Effector memory CD4-positive, alpha-beta T cell (primary cell): ENCODE measurements at regions not wholly inside any gene's neighbourhood (a gene's known extent, or its start where the extent isn't known, plus 50 kb on each side); places are given as distances from the start of the nearest gene placed in this dataset.

Experiments used
- DNase-seq, 3 donors: peaks; one replicate each; pipeline ENCODE4 v3.0.0-alpha.2; 2020
- H3K27ac ChIP-seq: 2 replicates; pipeline ENCODE4 v1.7.0; 2013; ENCODE audit warnings: mild to moderate bottlenecking, low read length, moderate library complexity; ENCODE audit not compliant: insufficient read depth, poor library complexity, severe bottlenecking
- H3K27me3 ChIP-seq: replicated peaks from 2 replicates; pipeline ENCODE4 v1.7.0; 2013; ENCODE audit warnings: mild to moderate bottlenecking, low read length; ENCODE audit not compliant: insufficient read depth, control insufficient read depth, poor library complexity, severe bottlenecking
- H3K36me3 ChIP-seq: 2 replicates; pipeline ENCODE4 v1.7.0; 2013; ENCODE audit warnings: mild to moderate bottlenecking, low read length, moderate library complexity; ENCODE audit not compliant: control insufficient read depth, insufficient read depth
- H3K4me1 ChIP-seq: 2 replicates; pipeline ENCODE4 v1.7.0; 2013; ENCODE audit warnings: low read length, mild to moderate bottlenecking; ENCODE audit not compliant: control insufficient read depth, insufficient read depth, poor library complexity, severe bottlenecking
- H3K4me3 ChIP-seq: 2 replicates; pipeline ENCODE4 v1.7.0; 2013; ENCODE audit warnings: low read length, low read depth, mild to moderate bottlenecking; ENCODE audit not compliant: insufficient read depth, poor library complexity, severe bottlenecking
- H3K9me3 ChIP-seq: 2 replicates; pipeline ENCODE4 v1.7.0; 2013; ENCODE audit warnings: mild to moderate bottlenecking, low read length, moderate library complexity; ENCODE audit not compliant: control insufficient read depth

DNA sequence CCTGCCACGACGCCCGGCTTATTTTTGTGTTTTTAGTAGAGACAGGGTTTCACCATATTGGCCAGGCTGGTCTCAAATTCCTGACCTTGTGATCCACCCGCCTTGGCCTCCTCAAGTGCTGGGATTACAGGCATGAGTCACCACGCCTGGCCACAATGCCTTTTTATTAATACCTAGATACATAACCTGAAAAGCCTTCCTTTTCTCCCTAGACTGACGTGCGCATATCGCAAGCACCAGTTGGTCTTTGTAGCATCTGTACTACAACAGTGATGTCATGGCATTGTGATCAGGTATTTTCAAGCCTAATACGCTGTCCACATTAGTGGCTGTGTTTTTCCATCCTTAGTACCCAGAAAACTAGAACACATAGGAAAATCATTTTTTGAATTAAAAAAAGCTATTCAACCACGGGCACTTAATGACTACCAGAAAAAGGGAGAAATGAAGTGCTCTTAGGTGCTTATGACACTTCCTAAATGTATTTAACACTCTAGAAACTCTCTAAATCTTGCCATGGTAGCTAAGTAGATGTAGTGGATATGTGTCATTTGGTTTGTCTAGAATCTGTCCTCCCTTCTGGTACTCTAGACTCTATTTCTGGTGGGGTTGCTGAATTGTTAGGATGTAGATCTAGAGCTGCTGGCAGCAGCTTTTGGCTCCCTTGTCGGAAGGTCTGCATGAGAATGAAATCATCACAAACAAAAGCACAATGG lies 707.8 kb downstream of the STIM2 start:
- no peak for DNase-seq
- Histone ChIP-seq H3K27me3 (no peaks in the 10 kb centered on the region), H3K27ac (no peak overlapping the region), H3K9me3 (no peaks in the 10 kb centered on the region), H3K36me3 (no peaks in the 10 kb centered on the region), H3K4me3 (no peak overlapping the region), H3K4me1 (no peaks in the 10 kb centered on the region)

- H3K27me3 ChIP-seq: no peaks in the 10 kb centered on the region
- no peaks in the 10 kb centered on the region for H3K9me3 ChIP-seq
Measured at GRCh38 chr4:27568952-27569319, 708.3 kb downstream of the STIM2 start.

DNA sequence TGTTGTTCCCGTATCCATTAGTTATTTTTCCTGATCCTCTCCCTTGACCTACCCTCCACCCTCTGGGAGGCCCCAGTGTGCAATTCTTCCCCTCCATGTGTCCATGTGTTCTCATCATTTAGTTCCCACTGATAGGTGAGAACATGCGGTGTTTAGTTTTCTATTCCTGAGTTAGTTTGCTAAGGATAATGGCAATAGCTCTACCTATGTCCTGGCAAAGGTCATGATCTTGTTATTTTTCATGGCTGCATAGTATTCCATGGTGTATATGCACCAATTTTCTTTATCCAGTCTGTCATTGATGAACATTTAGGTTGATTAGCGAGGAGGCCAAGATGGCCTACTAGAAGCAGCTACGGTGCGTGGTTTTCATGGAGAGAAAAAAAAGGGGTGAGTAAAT lies 714.1 kb downstream of the STIM2 start:
- DNase-seq: no peak
- Histone ChIP-seq H3K9me3 (no peaks in the 10 kb centered on the region), H3K4me3 (no peak overlapping the region), H3K27ac (no peak overlapping the region), H3K4me1 (no peaks in the 10 kb centered on the region), H3K36me3 (no peaks in the 10 kb centered on the region), H3K27me3 (no peaks in the 10 kb centered on the region)

More at GRCh38 chr4:27568952-27569319, 708.3 kb downstream of the STIM2 start:
- Histone ChIP-seq H3K36me3 (no peaks in the 10 kb centered on the region), H3K4me1 (no peaks in the 10 kb centered on the region), H3K4me3 (no peak overlapping the region), H3K27ac (no peak overlapping the region)
- no peak for DNase-seq

DNA sequence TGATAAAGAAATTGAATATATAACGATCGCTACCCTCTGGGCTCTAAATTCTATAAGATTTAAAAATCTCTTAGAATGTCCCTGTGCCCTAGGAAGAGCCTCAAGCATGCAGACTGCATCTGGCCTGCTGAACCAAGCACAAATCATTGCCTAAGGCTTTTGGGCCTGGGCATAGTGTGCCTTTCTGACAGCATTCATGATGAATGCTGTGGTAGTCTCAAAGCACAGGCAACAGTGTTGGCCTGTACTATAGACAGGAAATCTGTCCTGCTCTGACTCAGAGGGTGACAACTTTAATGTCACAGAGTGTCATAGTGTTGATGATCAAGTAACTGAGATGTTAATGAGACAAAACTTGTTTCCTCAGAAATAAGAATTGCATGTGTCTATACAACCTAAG lies 717.3 kb downstream of the STIM2 start:
- Histone ChIP-seq H3K27me3 (no peaks in the 10 kb centered on the region), H3K4me1 (no peaks in the 10 kb centered on the region), H3K4me3 (no peak overlapping the region), H3K9me3 (no peaks in the 10 kb centered on the region), H3K36me3 (no peaks in the 10 kb centered on the region), H3K27ac (no peak overlapping the region)
- DNase-seq: no peak

GRCh38 chr4:27592738-27593137 lies 732.1 kb downstream of the STIM2 start:
- Histone ChIP-seq H3K36me3 (no peaks in the 10 kb centered on the region), H3K27me3 (no peaks in the 10 kb centered on the region), H3K9me3 (no peaks in the 10 kb centered on the region), H3K27ac (no peak overlapping the region), H3K4me1 (no peaks in the 10 kb centered on the region), H3K4me3 (no peak overlapping the region)
- DNase-seq: no peak

DNA sequence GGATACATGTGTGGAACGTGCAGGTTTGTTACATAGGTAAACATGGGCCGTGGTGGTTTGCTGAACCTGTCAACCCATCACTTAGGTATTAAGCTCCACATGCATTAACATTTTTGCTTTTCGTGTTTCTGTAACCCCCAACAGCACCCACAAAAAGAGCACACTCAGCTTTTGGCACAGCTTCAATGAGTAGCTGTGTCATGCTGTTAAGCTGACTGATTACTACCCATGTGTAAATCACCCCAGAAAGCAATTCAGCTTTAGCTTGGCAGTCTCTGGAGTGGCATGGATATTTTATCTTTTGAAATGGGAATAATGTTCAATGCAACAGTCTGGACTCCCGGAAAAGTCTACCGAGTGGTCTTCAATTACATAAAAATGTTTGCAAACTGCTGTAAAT lies 734.3 kb downstream of the STIM2 start:
- H3K4me3 ChIP-seq: no peak overlapping the region
- no peaks in the 10 kb centered on the region for H3K27me3 ChIP-seq
- no peaks in the 10 kb centered on the region for H3K9me3 ChIP-seq
- H3K4me1 ChIP-seq: no peaks in the 10 kb centered on the region
- no peak for DNase-seq
- H3K27ac ChIP-seq: no peak overlapping the region
- H3K36me3 ChIP-seq: no peaks in the 10 kb centered on the region

DNA sequence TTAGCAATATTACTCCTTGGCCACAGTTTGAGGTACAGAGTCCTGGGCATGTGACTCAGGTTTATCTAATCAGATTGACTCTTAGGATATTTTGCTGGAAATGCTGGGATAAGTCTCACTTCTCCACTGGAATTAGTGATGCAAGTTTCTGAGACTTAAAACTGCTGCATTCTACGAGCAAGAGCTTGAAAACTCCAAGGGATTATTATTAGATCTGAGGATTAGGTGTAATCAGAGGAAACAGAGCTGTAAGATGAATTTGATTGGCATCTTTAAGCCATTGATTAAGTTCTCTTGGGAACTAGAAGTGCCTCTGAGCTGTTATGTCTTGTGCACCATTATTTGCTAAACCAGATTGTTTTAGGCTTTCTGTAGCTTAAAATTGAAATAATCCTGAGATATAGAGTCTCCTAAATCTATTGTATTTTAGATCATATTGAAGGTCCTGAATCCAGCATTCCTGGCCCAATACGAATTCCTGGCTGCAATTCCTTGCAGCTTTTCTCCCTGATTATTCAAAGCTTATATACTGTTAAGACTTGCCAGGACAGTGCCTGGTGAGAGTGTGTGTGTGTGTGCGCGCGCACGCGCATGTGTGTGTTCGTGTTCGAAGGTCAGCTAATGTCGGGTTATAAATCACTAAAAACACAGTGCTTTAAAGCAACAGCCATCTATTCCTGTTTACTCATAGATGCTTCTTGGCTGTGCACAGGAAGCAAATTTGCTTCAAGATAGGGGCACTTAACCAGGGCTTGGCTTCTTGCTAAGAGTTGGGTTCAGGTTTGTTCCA lies 735.1 kb downstream of the STIM2 start:
- no peaks in the 10 kb centered on the region for H3K27me3 ChIP-seq

GRCh38 chr4:27602172-27602571 lies 741.5 kb downstream of the STIM2 start:
- no peak overlapping the region for H3K4me3 ChIP-seq
- no peaks in the 10 kb centered on the region for H3K27me3 ChIP-seq
- no peaks in the 10 kb centered on the region for H3K36me3 ChIP-seq
- no peaks in the 10 kb centered on the region for H3K9me3 ChIP-seq
- no peak overlapping the region for H3K27ac ChIP-seq
- H3K4me1 ChIP-seq: no peaks in the 10 kb centered on the region
- DNase-seq: no peak

More for the DNA sequence above, 735.1 kb downstream of the STIM2 start:
- no peak for DNase-seq
- H3K9me3 ChIP-seq: no peaks in the 10 kb centered on the region
- H3K4me3 ChIP-seq: no peak overlapping the region
- H3K4me1 ChIP-seq: no peaks in the 10 kb centered on the region
- no peaks in the 10 kb centered on the region for H3K36me3 ChIP-seq
- H3K27ac ChIP-seq: no peak overlapping the region

DNA sequence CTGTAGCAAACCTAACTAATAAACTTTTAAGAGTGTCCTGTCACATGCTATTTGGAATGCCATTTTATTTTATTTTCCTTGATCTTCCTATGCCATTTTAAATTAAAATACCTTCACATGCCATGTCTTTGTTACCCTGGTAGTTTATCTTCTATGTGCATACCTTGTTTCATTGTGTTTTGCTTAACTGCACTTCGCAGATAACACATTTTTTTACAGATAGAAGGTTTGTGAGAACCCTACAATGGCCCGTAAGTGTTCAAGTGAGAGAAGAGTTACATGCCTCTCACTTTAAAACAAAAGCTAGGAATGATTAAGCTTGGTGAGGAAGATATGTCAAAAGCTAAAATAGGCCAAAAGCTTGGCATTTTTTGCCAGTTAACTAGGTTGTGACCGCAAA lies 744.1 kb downstream of the STIM2 start:
- Histone ChIP-seq H3K4me3 (no peak overlapping the region), H3K4me1 (no peaks in the 10 kb centered on the region), H3K27me3 (no peaks in the 10 kb centered on the region), H3K9me3 (no peaks in the 10 kb centered on the region), H3K36me3 (no peaks in the 10 kb centered on the region), H3K27ac (no peak overlapping the region)
- no peak for DNase-seq

DNA sequence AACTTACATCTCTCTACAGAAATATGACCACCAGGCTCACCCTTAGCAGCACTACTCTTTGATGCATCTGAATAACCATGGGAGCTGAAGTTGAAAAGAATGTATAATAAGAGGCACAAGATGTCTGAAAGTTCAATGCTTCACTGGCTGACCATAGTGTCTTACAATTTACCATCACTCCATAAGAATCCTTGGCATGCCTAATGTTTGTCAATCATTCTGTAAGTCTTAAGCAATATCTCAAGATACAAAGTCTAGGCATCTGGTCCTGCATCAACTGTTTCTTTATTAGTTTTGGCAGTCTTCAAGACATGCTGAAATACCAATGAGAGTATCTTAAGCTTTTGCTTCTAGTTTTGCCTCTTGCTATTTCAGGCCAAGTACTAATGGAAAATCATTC lies 755.5 kb downstream of the STIM2 start:
- H3K27me3 ChIP-seq: no peaks in the 10 kb centered on the region
- no peaks in the 10 kb centered on the region for H3K9me3 ChIP-seq
- H3K4me1 ChIP-seq: no peaks in the 10 kb centered on the region
- no peak overlapping the region for H3K27ac ChIP-seq
- no peak overlapping the region for H3K4me3 ChIP-seq
- no peaks in the 10 kb centered on the region for H3K36me3 ChIP-seq
- no peak for DNase-seq
